ENCODE measurements at regions not wholly inside any gene's neighbourhood (a gene's known extent, or its start where the extent isn't known, plus 50 kb on each side); places are given as distances from the start of the nearest gene placed in this dataset.

- TF ChIP-seq ISL1 (CRISPR knock-in tag; IDR thresholded peaks at IDR 0.05) (no peak), TCF4 (CRISPR knock-in tag; IDR thresholded peaks at IDR 0.05; ENCODE audit: borderline replicate concordance) (no peak), CSDC2 (CRISPR knock-in tag; IDR thresholded peaks at IDR 0.05) (no peak)
Measured at GRCh38 chr19:24002256-24002945, 84.6 kb upstream of the ZNF254 start (continued).

GRCh38 chr19:24003537-24003936, 83.5 kb upstream of the ZNF254 start:
- TF ChIP-seq ESRRG (CRISPR knock-in tag; IDR thresholded peaks at IDR 0.05) (no peak), ZC3H10 (CRISPR knock-in tag; IDR thresholded peaks at IDR 0.05) (no peak)
- ATAC-seq: no peak

GRCh38 chr19:24004166-24004565, 82.8 kb upstream of the ZNF254 start:
- TF ChIP-seq POU6F1 (CRISPR knock-in tag; IDR thresholded peaks at IDR 0.05; ENCODE audit: borderline replicate concordance, low read depth): no peak
- no peak for TF ChIP-seq BACH2 (CRISPR knock-in tag; IDR thresholded peaks at IDR 0.05; ENCODE audit: borderline replicate concordance)
- no peak for TF ChIP-seq TSHZ2 (CRISPR knock-in tag; IDR thresholded peaks at IDR 0.05)
- TF ChIP-seq GLIS3 (CRISPR knock-in tag; IDR thresholded peaks at IDR 0.05): no peak
- no peak for TF ChIP-seq ZNF8 (CRISPR knock-in tag; IDR thresholded peaks at IDR 0.05)
- no peak for TF ChIP-seq PPARA (CRISPR knock-in tag; IDR thresholded peaks at IDR 0.05; ENCODE audit: borderline replicate concordance)
- TF ChIP-seq CSDC2 (CRISPR knock-in tag; IDR thresholded peaks at IDR 0.05): no peak
- TF ChIP-seq CREB5 (CRISPR knock-in tag; IDR thresholded peaks at IDR 0.05; ENCODE audit: low read depth): no peak
- no peak for TF ChIP-seq ESRRG (CRISPR knock-in tag; IDR thresholded peaks at IDR 0.05)
- no peak for TF ChIP-seq SNAI2 (CRISPR knock-in tag; IDR thresholded peaks at IDR 0.05)
- TF ChIP-seq ISL1 (CRISPR knock-in tag; IDR thresholded peaks at IDR 0.05): no peak
- no peak for TF ChIP-seq TCF4 (CRISPR knock-in tag; IDR thresholded peaks at IDR 0.05; ENCODE audit: borderline replicate concordance)
- TF ChIP-seq ZNF565 (CRISPR knock-in tag; conservative IDR thresholded peaks at IDR 0.05; ENCODE audit: low read depth): no peak
- no peak for TF ChIP-seq OSR1 (CRISPR knock-in tag; IDR thresholded peaks at IDR 0.05)
- no peak for TF ChIP-seq ZFP30 (CRISPR knock-in tag; IDR thresholded peaks at IDR 0.05)
- TF ChIP-seq ZNF70 (CRISPR knock-in tag; IDR thresholded peaks at IDR 0.05): no peak
- TF ChIP-seq ZC3H10 (CRISPR knock-in tag; IDR thresholded peaks at IDR 0.05): no peak
- no peak for TF ChIP-seq ARNTL (CRISPR knock-in tag; IDR thresholded peaks at IDR 0.05; ENCODE audit: borderline replicate concordance, low read depth)
- TF ChIP-seq RARB (CRISPR knock-in tag; IDR thresholded peaks at IDR 0.05): no peak
- no peak for ATAC-seq

- TF ChIP-seq OSR1 (CRISPR knock-in tag; IDR thresholded peaks at IDR 0.05) (no peak), ZNF8 (CRISPR knock-in tag; IDR thresholded peaks at IDR 0.05) (no peak), TCF4 (CRISPR knock-in tag; IDR thresholded peaks at IDR 0.05; ENCODE audit: borderline replicate concordance) (no peak), CSDC2 (CRISPR knock-in tag; IDR thresholded peaks at IDR 0.05) (no peak), ARNTL (CRISPR knock-in tag; IDR thresholded peaks at IDR 0.05; ENCODE audit: borderline replicate concordance, low read depth) (no peak), GLIS3 (CRISPR knock-in tag; IDR thresholded peaks at IDR 0.05) (no peak), PPARA (CRISPR knock-in tag; IDR thresholded peaks at IDR 0.05; ENCODE audit: borderline replicate concordance) (no peak), ZNF70 (CRISPR knock-in tag; IDR thresholded peaks at IDR 0.05) (no peak), SNAI2 (CRISPR knock-in tag; IDR thresholded peaks at IDR 0.05) (no peak)
- no peak for ATAC-seq
Measured at GRCh38 chr19:24029941-24030636, 56.9 kb upstream of the ZNF254 start.

- peak; percentile 83 for TF ChIP-seq ZFP3 (CRISPR knock-in tag; IDR thresholded peaks at IDR 0.05)
- TF ChIP-seq BACH2 (CRISPR knock-in tag; IDR thresholded peaks at IDR 0.05; ENCODE audit: borderline replicate concordance): no peak
- TF ChIP-seq CREB5 (CRISPR knock-in tag; IDR thresholded peaks at IDR 0.05; ENCODE audit: low read depth): no peak
- ATAC-seq: no peak
Measured at GRCh38 chr19:24032651-24033050, 54.3 kb upstream of the ZNF254 start.

Data from SK-N-SH treated with all-trans-retinoic acid at 6 μM for 48 hours (cell line).